Spleen (tissue), 7 donors: ENCODE measurements at regions not wholly inside any gene's neighbourhood (a gene's known extent, or its start where the extent isn't known, plus 50 kb on each side); places are given as distances from the start of the nearest gene placed in this dataset.

ENCODE experiments used
- CTCF ChIP-seq, 11 experiments: fragments of 200-600 bp in 7 of 11; fragments of 450-650 bp in 4 of 11; sonication (generic) in 4 of 11; IDR thresholded peaks in 8 of 11; conservative IDR thresholded peaks in 3 of 11; 1 replicate in 7 of 11; 2 replicates in 4 of 11; pipeline versions ENCODE4 v1.4.0 to v1.8.0; 2016 to 2021; ENCODE audit warnings: antibody characterized with exemption in 11 of 11, inconsistent platforms in 4 of 11, mild to moderate bottlenecking in 1 of 11
- POLR2A ChIP-seq, 3 donors: fragments of 450-650 bp; IDR thresholded peaks; one replicate each; pipeline ENCODE4 v1.5.1; 2017; ENCODE audit warnings: antibody characterized with exemption in 3 of 3, mild to moderate bottlenecking in 1 of 3
- POLR2AphosphoS5 ChIP-seq, 3 donors: sonication (generic); formaldehyde crosslinking; IDR thresholded peaks; one replicate each; pipeline ENCODE4 v1.5.1; 2017; ENCODE audit warnings: antibody characterized with exemption in 3 of 3
- donor health status: DM: no; HTN: no; CAD: no; lungs with moderate emphysema.
- donor health status: DM: no; HTN: no; CAD: no.
- donor health status: DM: no; HTN: no; CAD: no.

- TF ChIP-seq POLR2A (IDR thresholded peaks at IDR 0.05) = no peak
- no peak for TF ChIP-seq CTCF (IDR thresholded peaks at IDR 0.05 in 8 of 11, conservative IDR thresholded peaks at IDR 0.05 in 3 of 11)
- no peak for TF ChIP-seq POLR2AphosphoS5 (IDR thresholded peaks at IDR 0.05)
These were observed 77.1 kb upstream of the PTGDR start for GRCh38 chr14:52190337-52190931.
